OCI-LY7 (cell line): ENCODE measurements at regions not wholly inside any gene's neighbourhood (a gene's known extent, or its start where the extent isn't known, plus 50 kb on each side); places are given as distances from the start of the nearest gene placed in this dataset.

Experiments used
- BruUV-seq: library from RNA; stranded (reverse); fragments of 400-500 nt; replicated peaks from 2 replicates; lab custom pipeline; 2021; lab: Mats Ljungman, UMichigan
- CTCF ChIA-PET: fragments of 300-600 bp; sonication (Branson Sonifier 250); formaldehyde crosslinking; loops from one replicate; lab custom pipeline; 2022; ENCODE audit warnings: antibody characterized with exemption; ENCODE audit not compliant: unreplicated experiment; lab: Charles Lee
- POLR2A ChIA-PET: fragments of 300-600 bp; sonication (Branson Sonifier 250); formaldehyde crosslinking; loops from one replicate; lab custom pipeline; 2022; ENCODE audit warnings: antibody characterized with exemption; lab: Charles Lee
- DNase-seq: peaks from one replicate; pipeline ENCODE4 v3.0.0-alpha.2; 2015; ENCODE audit warnings: low spot score
- H2AFZ ChIP-seq: fragments of 200-600 bp; sonication (generic), shearing (Covaris generic); 2 replicates; pipeline ENCODE4 v1.6.1; 2014; ENCODE audit warnings: mild to moderate bottlenecking, antibody characterized with exemption, low read length, moderate library complexity
- H3K27ac ChIP-seq: fragments of 200-600 bp; sonication (generic); 2 replicates; pipeline ENCODE4 v1.5.1; 2014; ENCODE audit warnings: mixed run types, low read depth, mild to moderate bottlenecking, moderate library complexity, low read length, inconsistent platforms; ENCODE audit not compliant: poor library complexity, severe bottlenecking
- H3K36me3 ChIP-seq: fragments of 200-600 bp; sonication (generic); 2 replicates; pipeline ENCODE4 v1.6.1; 2014; ENCODE audit warnings: mild to moderate bottlenecking, antibody characterized with exemption, low read length, moderate library complexity, mixed read lengths; ENCODE audit not compliant: insufficient read depth
- H3K4me1 ChIP-seq: fragments of 200-600 bp; sonication (generic); 2 replicates; pipeline ENCODE4 v1.5.1; 2014; ENCODE audit warnings: mild to moderate bottlenecking, low read length; ENCODE audit not compliant: insufficient read depth, poor library complexity, severe bottlenecking
- H3K4me2 ChIP-seq: fragments of 200-600 bp; sonication (generic); 2 replicates; pipeline ENCODE4 v1.6.1; 2014; ENCODE audit warnings: mild to moderate bottlenecking, low read length
- H3K4me3 ChIP-seq: fragments of 200-600 bp; sonication (generic); 2 replicates; pipeline ENCODE4 v1.5.1; 2014; ENCODE audit warnings: mild to moderate bottlenecking, low read depth, low read length; ENCODE audit not compliant: poor library complexity, severe bottlenecking
- H3K79me2 ChIP-seq: fragments of 200-600 bp; sonication (generic); 2 replicates; pipeline ENCODE4 v1.6.1; 2016; ENCODE audit warnings: low read depth, mild to moderate bottlenecking, low read length, moderate library complexity, mixed read lengths; ENCODE audit not compliant: insufficient read depth
- H3K9me2 ChIP-seq: fragments of 200-600 bp; sonication (generic); 2 replicates; pipeline ENCODE4 v1.6.1; 2016; ENCODE audit warnings: mild to moderate bottlenecking, low read length, mixed read lengths; ENCODE audit not compliant: insufficient read depth
- H3K9me3 ChIP-seq: fragments of 200-600 bp; sonication (generic); 2 replicates; pipeline ENCODE4 v1.6.1; 2014; ENCODE audit warnings: mild to moderate bottlenecking, mixed run types, low read length, mixed read lengths
- H4K20me1 ChIP-seq: fragments of 200-600 bp; sonication (generic); 2 replicates; pipeline ENCODE4 v1.6.1; 2014; ENCODE audit warnings: mild to moderate bottlenecking, antibody characterized with exemption, low read length, moderate library complexity, mixed read lengths; ENCODE audit not compliant: insufficient read depth
- CTCF ChIP-seq: fragments of 200-600 bp; sonication (generic); conservative IDR thresholded peaks from 2 replicates; pipeline ENCODE4 v1.5.1; 2014; ENCODE audit warnings: mild to moderate bottlenecking, antibody characterized with exemption, low read length, moderate library complexity, mixed read lengths
- EZH2phosphoT487 ChIP-seq: fragments of 200-600 bp; sonication (generic); IDR thresholded peaks from 2 replicates; pipeline ENCODE4 v1.6.1; 2018; ENCODE audit warnings: low read depth, borderline replicate concordance, mild to moderate bottlenecking, mixed run types, antibody characterized with exemption, low read length, moderate library complexity, mixed read lengths
- intact Hi-C: fragments of 100-400 bp; cut with micrococcal nuclease; formaldehyde crosslinking; loops from one replicate; pipeline ENCODE4 v1.10.0; 2022; ENCODE audit not compliant: unreplicated experiment

- no peak for DNase-seq
- intact Hi-C loops = no loop called here
- H3K4me1 ChIP-seq = no peaks in the 10 kb centered on the region
- CTCF ChIA-PET = no interaction called here
- no peak overlapping the region for H2AFZ ChIP-seq
- H3K36me3 ChIP-seq = no peaks in the 10 kb centered on the region
- H4K20me1 ChIP-seq = no peaks in the 10 kb centered on the region
- no peaks in the 10 kb centered on the region for H3K9me2 ChIP-seq
- POLR2A ChIA-PET = no interaction called here
- H3K4me2 ChIP-seq = no peak overlapping the region
- no peaks in the 10 kb centered on the region for H3K9me3 ChIP-seq
- no peaks in the 10 kb centered on the region for H3K79me2 ChIP-seq
- no peak overlapping the region for H3K27ac ChIP-seq
- TF ChIP-seq CTCF (no peak), EZH2phosphoT487 (no peak)
- BruUV-seq = no TSS peak
- no peak overlapping the region for H3K4me3 ChIP-seq
These were observed 295.1 kb downstream of the SMOC2 start for GRCh38 chr6:168736039-168736438.

GRCh38 chr6:168735268-168735949 is 294.4 kb downstream of the SMOC2 start:
- Histone ChIP-seq H3K79me2 (no peaks in the 10 kb centered on the region), H3K36me3 (no peaks in the 10 kb centered on the region), H3K9me3 (no peaks in the 10 kb centered on the region), H3K4me2 (no peak overlapping the region), H3K4me1 (no peaks in the 10 kb centered on the region), H2AFZ (no peak overlapping the region), H3K27ac (no peak overlapping the region), H4K20me1 (no peaks in the 10 kb centered on the region), H3K9me2 (no peaks in the 10 kb centered on the region), H3K4me3 (no peak overlapping the region)
- TF ChIP-seq EZH2phosphoT487 (no peak), CTCF (no peak)
- intact Hi-C loops = no loop called here
- POLR2A ChIA-PET = interaction anchor here (0.6 kb wide), 1 partner anchor 587 kb away, joined by 3 read pairs; no protein-coding TSS in a partner anchor
- no TSS peak for BruUV-seq
- no peak for DNase-seq
- CTCF ChIA-PET = no interaction called here

GRCh38 chr6:168734523-168734922 is 293.5 kb downstream of the SMOC2 start:
- BruUV-seq = no TSS peak

More at GRCh38 chr6:168734523-168734922, 293.5 kb downstream of the SMOC2 start:
- intact Hi-C loops = no loop called here
- Histone ChIP-seq H3K36me3 (no peaks in the 10 kb centered on the region), H3K4me1 (no peaks in the 10 kb centered on the region), H4K20me1 (no peaks in the 10 kb centered on the region), H3K79me2 (no peaks in the 10 kb centered on the region), H3K9me2 (no peaks in the 10 kb centered on the region), H3K4me2 (no peak overlapping the region), H3K4me3 (no peak overlapping the region), H3K9me3 (no peaks in the 10 kb centered on the region), H3K27ac (no peak overlapping the region), H2AFZ (no peak overlapping the region)
- ChIA-PET CTCF (no interaction called here), POLR2A (interaction anchor here (0.7 kb wide), 1 partner anchor 440 kb away, joined by 3 read pairs; no protein-coding TSS in a partner anchor)
- TF ChIP-seq CTCF = no peak
- TF ChIP-seq EZH2phosphoT487 = no peak
- no peak for DNase-seq
